ENCODE measurements at regions not wholly inside any gene's neighbourhood (a gene's known extent, or its start where the extent isn't known, plus 50 kb on each side); places are given as distances from the start of the nearest gene placed in this dataset.

DNA sequence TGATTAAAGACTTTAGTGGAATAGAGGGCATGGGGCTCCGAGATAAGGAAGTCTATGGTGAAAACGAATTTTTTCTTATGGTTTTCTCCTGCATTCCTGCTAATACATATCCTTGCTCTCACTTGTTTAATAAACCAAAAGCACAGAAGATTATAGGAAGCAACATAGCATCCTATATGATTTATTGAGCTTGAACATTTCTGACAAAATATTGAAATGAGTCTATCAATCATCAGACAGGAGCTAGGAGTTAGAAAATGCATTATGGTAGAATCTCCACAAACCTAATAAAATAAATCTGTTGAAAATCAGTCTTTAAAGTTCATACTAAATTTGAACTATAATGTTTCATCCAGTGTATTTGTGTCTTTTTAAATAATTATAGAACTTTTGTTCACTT lies 554.6 kb upstream of the RGMB start:
- TF ChIP-seq LEF1 (IDR thresholded peaks at IDR 0.05; ENCODE audit: borderline replicate concordance) (no peak), ZNF384 (IDR thresholded peaks at IDR 0.05) (no peak), L3MBTL2 (conservative IDR thresholded peaks at IDR 0.05) (no peak)
